ENCODE measurements at regions not wholly inside any gene's neighbourhood (a gene's known extent, or its start where the extent isn't known, plus 50 kb on each side); places are given as distances from the start of the nearest gene placed in this dataset.

- Mint-ChIP-seq H3K27me3 (peaks cover 24 to 38% of the 10 kb centered on the region in 2 donors), H3K4me3 (no peak overlapping the region), H3K36me3 (peaks cover 0 to 16% (median 0%) of the 10 kb centered on the region in 3 donors), H3K27ac (no peak overlapping the region), H3K9me3 (peaks cover 8 to 26% (median 17%) of the 10 kb centered on the region in 5 donors), H3K4me1 (no peaks in the 10 kb centered on the region)
- no peak overlapping the region for H3K4me3 ChIP-seq (ENCODE audit: low read length)
- H3K27me3 ChIP-seq (ENCODE audit: insufficient read depth, low read length, poor library complexity, severe bottlenecking), result no peaks in the 10 kb centered on the region
- no peak overlapping the region for H3K27ac ChIP-seq (ENCODE audit: low read depth, low read length)
- CTCF ChIA-PET, result no interaction called here
- POLR2A ChIA-PET, result no interaction called here
- peaks cover 5% of the 10 kb centered on the region for H3K9me3 ChIP-seq (ENCODE audit: low read length)
- no peaks in the 10 kb centered on the region for H3K36me3 ChIP-seq (ENCODE audit: insufficient read depth, low read length)
- no peaks in the 10 kb centered on the region for H3K4me1 ChIP-seq (ENCODE audit: insufficient read depth, low read length)
- DNase-seq, result no peak
Observed at GRCh38 chr12:76193961-76194360, 109.5 kb upstream of the NAP1L1 start.

DNA sequence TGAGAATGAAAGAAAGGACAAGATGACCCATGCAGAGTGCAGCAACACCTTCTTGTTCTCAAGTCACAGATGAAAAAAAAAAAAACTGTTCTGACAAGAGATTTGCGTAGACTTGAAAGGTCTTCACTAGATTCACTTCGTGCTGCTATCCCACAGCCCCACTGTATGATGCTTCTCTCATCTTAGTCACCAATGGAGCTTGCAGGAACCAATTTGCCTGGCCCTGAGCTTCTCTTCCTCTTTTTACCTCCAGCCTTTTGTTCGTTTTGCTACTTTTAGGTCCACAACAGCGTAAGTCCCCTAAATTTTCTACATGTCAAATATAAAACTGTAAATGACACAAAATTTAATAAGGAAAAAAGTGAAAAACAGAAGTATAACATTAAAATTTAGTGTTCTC lies 107.9 kb upstream of the NAP1L1 start:
- no peak overlapping the region for H3K4me3 ChIP-seq (ENCODE audit: low read length)
- no peak for DNase-seq
- Mint-ChIP-seq H3K9me3 (peaks cover 2 to 11% (median 4%) of the 10 kb centered on the region in 5 donors), H3K27me3 (peaks cover 24 to 46% of the 10 kb centered on the region in 2 donors), H3K4me1 (no peaks in the 10 kb centered on the region), H3K27ac (peak overlapping the region in 1 of 8 donors; percentile 74), H3K4me3 (no peak overlapping the region), H3K36me3 (peaks cover 0 to 3% (median 0%) of the 10 kb centered on the region in 3 donors)
- CTCF ChIA-PET, result no interaction called here
- no peaks in the 10 kb centered on the region for H3K9me3 ChIP-seq (ENCODE audit: low read length)
- no peaks in the 10 kb centered on the region for H3K36me3 ChIP-seq (ENCODE audit: insufficient read depth, low read length)
- POLR2A ChIA-PET, result no interaction called here
- H3K4me1 ChIP-seq (ENCODE audit: insufficient read depth, low read length), result no peaks in the 10 kb centered on the region
- no peak overlapping the region for H3K27ac ChIP-seq (ENCODE audit: low read depth, low read length)
- H3K27me3 ChIP-seq (ENCODE audit: insufficient read depth, low read length, poor library complexity, severe bottlenecking), result no peaks in the 10 kb centered on the region

- peaks cover 25 to 53% of the 10 kb centered on the region in 2 donors for H3K27me3 Mint-ChIP-seq
- no peak overlapping the region for H3K4me3 Mint-ChIP-seq
- H3K27ac Mint-ChIP-seq, result no peak overlapping the region
- POLR2A ChIA-PET, result no interaction called here
- H3K36me3 Mint-ChIP-seq, result no peaks in the 10 kb centered on the region
- H3K36me3 ChIP-seq (ENCODE audit: insufficient read depth, low read length), result no peaks in the 10 kb centered on the region
- H3K9me3 ChIP-seq (ENCODE audit: low read length), result no peaks in the 10 kb centered on the region
- H3K9me3 Mint-ChIP-seq, result peaks cover 0 to 4% (median 0%) of the 10 kb centered on the region in 5 donors
- CTCF ChIA-PET, result no interaction called here
- no peak overlapping the region for H3K4me3 ChIP-seq (ENCODE audit: low read length)
- no peaks in the 10 kb centered on the region for H3K4me1 Mint-ChIP-seq
- H3K4me1 ChIP-seq (ENCODE audit: insufficient read depth, low read length), result no peaks in the 10 kb centered on the region
- no peak overlapping the region for H3K27ac ChIP-seq (ENCODE audit: low read depth, low read length)
- DNase-seq, result no peak
- no peaks in the 10 kb centered on the region for H3K27me3 ChIP-seq (ENCODE audit: insufficient read depth, low read length, poor library complexity, severe bottlenecking)
Observed at GRCh38 chr12:76190299-76190698, 105.8 kb upstream of the NAP1L1 start.

GRCh38 chr12:76189851-76190250 lies 105.4 kb upstream of the NAP1L1 start:
- no peak overlapping the region for H3K27ac Mint-ChIP-seq
- Histone ChIP-seq H3K27me3 (ENCODE audit: insufficient read depth, low read length, poor library complexity, severe bottlenecking) (no peaks in the 10 kb centered on the region), H3K4me3 (ENCODE audit: low read length) (no peak overlapping the region), H3K36me3 (ENCODE audit: insufficient read depth, low read length) (no peaks in the 10 kb centered on the region), H3K4me1 (ENCODE audit: insufficient read depth, low read length) (no peaks in the 10 kb centered on the region), H3K27ac (ENCODE audit: low read depth, low read length) (no peak overlapping the region), H3K9me3 (ENCODE audit: low read length) (no peaks in the 10 kb centered on the region)
- no peaks in the 10 kb centered on the region for H3K36me3 Mint-ChIP-seq
- H3K9me3 Mint-ChIP-seq, result peaks cover 0 to under 1% (median 0%) of the 10 kb centered on the region in 5 donors
- ChIA-PET CTCF (no interaction called here), POLR2A (no interaction called here)
- peaks cover 21 to 48% of the 10 kb centered on the region in 2 donors for H3K27me3 Mint-ChIP-seq
- H3K4me1 Mint-ChIP-seq, result no peaks in the 10 kb centered on the region
- no peak for DNase-seq
- H3K4me3 Mint-ChIP-seq, result no peak overlapping the region

GRCh38 chr12:76187177-76187576 lies 102.7 kb upstream of the NAP1L1 start:
- ChIA-PET POLR2A (no interaction called here), CTCF (no interaction called here)
- Histone ChIP-seq H3K27me3 (ENCODE audit: insufficient read depth, low read length, poor library complexity, severe bottlenecking) (no peaks in the 10 kb centered on the region), H3K9me3 (ENCODE audit: low read length) (no peaks in the 10 kb centered on the region), H3K27ac (ENCODE audit: low read depth, low read length) (no peak overlapping the region), H3K36me3 (ENCODE audit: insufficient read depth, low read length) (no peaks in the 10 kb centered on the region), H3K4me1 (ENCODE audit: insufficient read depth, low read length) (no peaks in the 10 kb centered on the region), H3K4me3 (ENCODE audit: low read length) (no peak overlapping the region)
- no peaks in the 10 kb centered on the region for H3K4me1 Mint-ChIP-seq
- DNase-seq, result no peak
- no peak overlapping the region for H3K4me3 Mint-ChIP-seq
- H3K27ac Mint-ChIP-seq, result no peak overlapping the region
- H3K9me3 Mint-ChIP-seq, result no peaks in the 10 kb centered on the region
- H3K27me3 Mint-ChIP-seq, result peaks cover 21 to 43% of the 10 kb centered on the region in 2 donors
- H3K36me3 Mint-ChIP-seq, result no peaks in the 10 kb centered on the region

- H3K36me3 Mint-ChIP-seq, result no peaks in the 10 kb centered on the region
- CTCF ChIA-PET, result interaction anchor here (0.6 kb wide), 1 partner anchor 51 kb away, joined by 4 read pairs; no protein-coding TSS in a partner anchor
- H3K9me3 ChIP-seq (ENCODE audit: low read length), result no peaks in the 10 kb centered on the region
- no peaks in the 10 kb centered on the region for H3K36me3 ChIP-seq (ENCODE audit: insufficient read depth, low read length)
- no peak for DNase-seq
- no peaks in the 10 kb centered on the region for H3K27me3 ChIP-seq (ENCODE audit: insufficient read depth, low read length, poor library complexity, severe bottlenecking)
- H3K9me3 Mint-ChIP-seq, result no peaks in the 10 kb centered on the region
- peaks cover 21 to 41% of the 10 kb centered on the region in 2 donors for H3K27me3 Mint-ChIP-seq
- H3K4me3 Mint-ChIP-seq, result no peak overlapping the region
- H3K27ac ChIP-seq (ENCODE audit: low read depth, low read length), result no peak overlapping the region
- H3K4me3 ChIP-seq (ENCODE audit: low read length), result no peak overlapping the region
- H3K4me1 ChIP-seq (ENCODE audit: insufficient read depth, low read length), result no peaks in the 10 kb centered on the region
- H3K27ac Mint-ChIP-seq, result no peak overlapping the region
- H3K4me1 Mint-ChIP-seq, result no peaks in the 10 kb centered on the region
- POLR2A ChIA-PET, result no interaction called here
Observed at GRCh38 chr12:76186131-76186906, 101.8 kb upstream of the NAP1L1 start.

GRCh38 chr12:76183459-76184186 lies 99.1 kb upstream of the NAP1L1 start:
- ChIA-PET POLR2A (no interaction called here), CTCF (no interaction called here)
- no peak for DNase-seq
- Histone ChIP-seq H3K9me3 (ENCODE audit: low read length) (no peaks in the 10 kb centered on the region), H3K4me3 (ENCODE audit: low read length) (no peak overlapping the region), H3K4me1 (ENCODE audit: insufficient read depth, low read length) (no peaks in the 10 kb centered on the region), H3K36me3 (ENCODE audit: insufficient read depth, low read length) (no peaks in the 10 kb centered on the region), H3K27me3 (ENCODE audit: insufficient read depth, low read length, poor library complexity, severe bottlenecking) (no peaks in the 10 kb centered on the region), H3K27ac (ENCODE audit: low read depth, low read length) (no peak overlapping the region)
- no peaks in the 10 kb centered on the region for H3K36me3 Mint-ChIP-seq
- peaks cover 21 to 31% of the 10 kb centered on the region in 2 donors for H3K27me3 Mint-ChIP-seq
- no peaks in the 10 kb centered on the region for H3K9me3 Mint-ChIP-seq
- H3K4me3 Mint-ChIP-seq, result no peak overlapping the region
- no peaks in the 10 kb centered on the region for H3K4me1 Mint-ChIP-seq
- H3K27ac Mint-ChIP-seq, result no peak overlapping the region

DNA sequence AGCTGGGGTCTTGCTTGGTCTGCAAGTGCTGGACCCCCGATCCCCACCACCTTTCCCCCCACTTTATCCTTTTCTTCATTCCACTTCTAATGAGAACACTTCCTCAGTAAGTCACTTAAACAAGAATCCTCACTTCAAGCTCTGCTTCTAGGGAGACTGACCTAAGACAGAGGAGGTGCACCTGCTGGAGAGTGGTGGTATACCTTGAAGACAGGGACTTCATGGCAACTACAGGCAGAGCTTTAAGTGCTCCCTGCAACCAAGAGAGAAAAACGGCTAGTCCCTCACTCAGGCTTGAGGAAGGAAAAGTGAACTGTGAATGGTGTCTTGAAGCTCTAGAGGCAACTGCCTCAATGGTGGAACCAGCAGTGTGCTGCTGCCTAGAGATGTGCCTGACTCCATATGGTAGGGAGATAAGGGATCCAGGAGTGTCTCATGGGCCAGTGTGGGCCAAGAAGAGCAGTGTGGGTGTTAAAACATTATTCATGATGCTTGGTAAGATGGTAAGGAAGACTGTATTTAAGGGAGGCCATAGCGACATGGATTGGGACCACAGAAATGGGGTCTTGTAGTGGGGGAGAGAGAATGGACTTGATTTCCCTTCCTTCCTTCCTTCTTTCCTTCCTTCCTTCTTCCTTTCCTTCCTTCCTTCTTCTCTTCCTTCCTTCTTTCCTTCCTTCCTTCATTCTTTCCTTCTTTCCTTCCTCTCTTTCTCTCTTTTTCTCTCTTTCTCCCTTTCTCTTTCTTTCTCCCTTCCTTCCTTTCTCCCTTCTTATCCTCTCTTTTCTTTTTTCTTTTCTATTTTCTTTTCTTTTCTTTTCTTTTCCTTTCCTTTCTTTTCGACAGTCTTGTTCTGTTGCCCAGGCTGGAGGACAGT lies 96.2 kb upstream of the NAP1L1 start:
- POLR2A ChIA-PET, result no interaction called here
- no peaks in the 10 kb centered on the region for H3K9me3 ChIP-seq (ENCODE audit: low read length)
- no peaks in the 10 kb centered on the region for H3K27me3 ChIP-seq (ENCODE audit: insufficient read depth, low read length, poor library complexity, severe bottlenecking)
- no peaks in the 10 kb centered on the region for H3K4me1 ChIP-seq (ENCODE audit: insufficient read depth, low read length)
- Mint-ChIP-seq H3K27me3 (peaks cover 5 to 6% of the 10 kb centered on the region in 2 donors), H3K27ac (peak overlapping the region in 1 of 8 donors; percentile 1), H3K36me3 (no peaks in the 10 kb centered on the region), H3K4me3 (no peak overlapping the region), H3K4me1 (no peaks in the 10 kb centered on the region), H3K9me3 (no peaks in the 10 kb centered on the region)
- no peaks in the 10 kb centered on the region for H3K36me3 ChIP-seq (ENCODE audit: insufficient read depth, low read length)
- H3K4me3 ChIP-seq (ENCODE audit: low read length), result no peak overlapping the region
- no peak overlapping the region for H3K27ac ChIP-seq (ENCODE audit: low read depth, low read length)
- CTCF ChIA-PET, result no interaction called here
- DNase-seq, result no peak
